ENCODE measurements at regions not wholly inside any gene's neighbourhood (a gene's known extent, or its start where the extent isn't known, plus 50 kb on each side); places are given as distances from the start of the nearest gene placed in this dataset.
A peak's percentile ranks its signal among the peaks of the same experiment; 100 is the strongest.

DNA sequence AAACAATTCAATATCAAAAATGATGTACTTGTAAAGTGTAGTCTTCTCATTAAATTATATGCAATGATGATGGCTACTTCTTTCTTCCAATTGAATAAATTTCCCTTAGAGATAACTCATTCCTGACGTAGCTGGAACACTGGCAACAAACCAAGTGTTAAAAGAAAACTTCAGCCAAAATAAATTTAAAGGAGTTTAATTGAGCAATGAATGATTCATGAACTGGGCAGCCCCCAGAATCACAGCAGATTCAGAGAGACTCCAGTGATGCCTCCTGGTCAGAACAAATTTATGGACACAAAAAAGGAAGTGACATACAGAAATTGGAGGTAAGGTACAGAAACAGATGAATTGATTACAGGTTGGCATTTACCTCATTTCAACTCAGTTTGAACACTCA, 276.5 kb downstream of the DSC3 start:
- no peaks in the 10 kb centered on the region for H3K27me3 ChIP-seq
- TF ChIP-seq, protein P1, sequence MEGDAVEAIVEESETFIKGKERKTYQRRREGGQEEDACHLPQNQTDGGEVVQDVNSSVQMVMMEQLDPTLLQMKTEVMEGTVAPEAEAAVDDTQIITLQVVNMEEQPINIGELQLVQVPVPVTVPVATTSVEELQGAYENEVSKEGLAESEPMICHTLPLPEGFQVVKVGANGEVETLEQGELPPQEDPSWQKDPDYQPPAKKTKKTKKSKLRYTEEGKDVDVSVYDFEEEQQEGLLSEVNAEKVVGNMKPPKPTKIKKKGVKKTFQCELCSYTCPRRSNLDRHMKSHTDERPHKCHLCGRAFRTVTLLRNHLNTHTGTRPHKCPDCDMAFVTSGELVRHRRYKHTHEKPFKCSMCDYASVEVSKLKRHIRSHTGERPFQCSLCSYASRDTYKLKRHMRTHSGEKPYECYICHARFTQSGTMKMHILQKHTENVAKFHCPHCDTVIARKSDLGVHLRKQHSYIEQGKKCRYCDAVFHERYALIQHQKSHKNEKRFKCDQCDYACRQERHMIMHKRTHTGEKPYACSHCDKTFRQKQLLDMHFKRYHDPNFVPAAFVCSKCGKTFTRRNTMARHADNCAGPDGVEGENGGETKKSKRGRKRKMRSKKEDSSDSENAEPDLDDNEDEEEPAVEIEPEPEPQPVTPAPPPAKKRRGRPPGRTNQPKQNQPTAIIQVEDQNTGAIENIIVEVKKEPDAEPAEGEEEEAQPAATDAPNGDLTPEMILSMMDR (IDR thresholded peaks at IDR 0.05; ENCODE audit: low read depth, low read length): no peak
- H3K36me3 ChIP-seq: no peaks in the 10 kb centered on the region
- no peak overlapping the region for H3K27ac ChIP-seq
- DNase-seq (ENCODE audit: low read depth in 1 of 2, low spot score in 1 of 2): no peak
- H3K4me1 ChIP-seq (ENCODE audit: low read depth): peaks cover 5% of the 10 kb centered on the region
- no peaks in the 10 kb centered on the region for H3K9me3 ChIP-seq (ENCODE audit: low read depth)
- no peak overlapping the region for H3K4me3 ChIP-seq

DNA sequence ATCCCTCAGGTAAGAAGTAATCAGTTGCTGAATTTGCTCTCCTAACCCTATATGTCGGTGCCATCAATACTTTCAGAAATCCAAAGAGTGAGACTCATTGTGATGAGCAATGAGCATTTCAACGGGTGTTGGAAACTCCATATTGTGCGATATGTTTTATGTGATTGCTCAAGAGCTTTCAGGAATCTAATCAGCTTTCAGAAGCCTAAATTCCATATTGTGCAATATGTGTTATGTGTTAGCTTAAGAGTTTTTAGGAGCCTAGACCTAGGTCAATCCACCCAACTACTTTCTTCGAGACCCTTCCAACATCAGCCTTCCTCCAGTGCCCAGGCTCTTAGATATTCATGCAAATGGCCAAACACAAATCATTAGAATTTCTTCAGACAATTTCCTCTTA, 277.3 kb downstream of the DSC3 start:
- no peak for DNase-seq (ENCODE audit: low read depth in 1 of 2, low spot score in 1 of 2)
- Histone ChIP-seq H3K27ac (no peak overlapping the region), H3K4me3 (no peak overlapping the region), H3K9me3 (ENCODE audit: low read depth) (no peaks in the 10 kb centered on the region), H3K27me3 (no peaks in the 10 kb centered on the region), H3K4me1 (ENCODE audit: low read depth) (peaks cover 5% of the 10 kb centered on the region), H3K36me3 (no peaks in the 10 kb centered on the region)
- TF ChIP-seq, protein P1 (IDR thresholded peaks at IDR 0.05; ENCODE audit: low read depth, low read length): no peak

DNA sequence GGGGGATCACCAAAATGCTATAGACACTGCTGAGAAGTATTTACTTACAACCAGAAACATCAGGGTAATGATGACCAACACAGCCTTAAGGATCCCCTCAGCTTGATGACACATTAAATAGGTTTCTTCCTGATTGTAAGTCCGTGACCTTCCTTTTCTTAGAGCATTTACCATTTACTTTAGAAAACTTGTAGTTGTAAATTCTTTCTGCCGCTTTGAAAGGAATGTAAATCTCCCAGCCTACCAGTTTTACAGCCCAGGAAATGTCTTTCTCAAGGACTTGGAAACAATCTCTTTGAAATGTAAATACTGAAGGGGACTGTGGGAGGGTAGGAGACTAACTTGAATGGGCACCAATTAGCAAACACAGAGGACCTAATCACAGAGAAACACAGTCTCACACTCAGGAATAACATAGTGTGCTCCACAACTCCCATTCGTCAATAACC, 278.6 kb downstream of the DSC3 start:
- Histone ChIP-seq H3K9me3 (ENCODE audit: low read depth) (no peaks in the 10 kb centered on the region), H3K27me3 (no peaks in the 10 kb centered on the region), H3K36me3 (no peaks in the 10 kb centered on the region), H3K4me1 (ENCODE audit: low read depth) (peaks cover 5% of the 10 kb centered on the region), H3K4me3 (no peak overlapping the region), H3K27ac (no peak overlapping the region)
- TF ChIP-seq, protein P1 (IDR thresholded peaks at IDR 0.05; ENCODE audit: low read depth, low read length): no peak
- DNase-seq (ENCODE audit: low read depth in 1 of 2, low spot score in 1 of 2): peak in 1 of 2 donors; percentile 2

DNA sequence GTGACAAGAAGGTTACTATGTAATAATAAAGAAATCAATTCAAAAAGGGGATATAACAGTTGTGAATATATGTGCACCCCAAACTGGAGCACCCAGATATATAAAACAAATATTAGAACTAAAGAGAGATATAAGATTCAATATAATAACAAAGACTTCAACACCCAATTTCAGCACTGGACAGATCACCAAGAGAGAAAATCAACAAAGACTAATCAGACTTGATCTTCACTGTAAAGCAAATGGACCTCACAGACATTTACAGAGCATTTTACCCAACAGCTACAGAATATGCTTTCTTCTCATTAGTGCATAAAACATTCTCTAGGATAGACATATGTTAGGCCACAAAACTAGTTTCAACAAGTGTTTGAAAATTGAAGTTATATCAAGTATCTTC, 287.7 kb downstream of the DSC3 start:
- TF ChIP-seq, protein P1 (IDR thresholded peaks at IDR 0.05; ENCODE audit: low read depth, low read length): no peak
- Histone ChIP-seq H3K9me3 (ENCODE audit: low read depth) (no peaks in the 10 kb centered on the region), H3K4me3 (no peak overlapping the region)

DNA sequence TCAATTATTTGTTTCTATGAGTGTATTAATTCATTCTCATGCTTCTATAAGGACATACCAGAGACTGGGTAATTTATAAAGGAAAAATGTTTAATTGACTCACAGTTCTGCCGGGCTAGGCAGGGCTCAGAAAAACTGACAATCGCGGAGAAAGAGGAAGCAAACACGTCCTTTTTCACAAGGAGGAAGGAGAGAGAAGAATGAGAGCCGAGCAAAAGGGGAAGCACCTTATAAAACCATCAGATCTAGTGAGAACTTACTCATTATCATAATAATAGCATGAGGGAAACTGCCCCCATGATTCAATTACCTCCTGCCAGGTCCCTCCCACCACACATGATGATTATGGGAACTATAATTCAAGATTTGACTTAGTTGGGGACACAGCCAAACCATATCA, 294.0 kb downstream of the DSC3 start:
- Histone ChIP-seq H3K9me3 (ENCODE audit: low read depth) (no peaks in the 10 kb centered on the region), H3K4me3 (no peak overlapping the region), H3K27ac (no peak overlapping the region), H3K27me3 (no peaks in the 10 kb centered on the region), H3K4me1 (ENCODE audit: low read depth) (no peaks in the 10 kb centered on the region), H3K36me3 (no peaks in the 10 kb centered on the region)
- no peak for DNase-seq (ENCODE audit: low read depth in 1 of 2, low spot score in 1 of 2)
- TF ChIP-seq, protein P1 (IDR thresholded peaks at IDR 0.05; ENCODE audit: low read depth, low read length): no peak

More for the DNA sequence above, 287.7 kb downstream of the DSC3 start:
- H3K36me3 ChIP-seq: no peaks in the 10 kb centered on the region
- H3K27ac ChIP-seq: no peak overlapping the region
- H3K4me1 ChIP-seq (ENCODE audit: low read depth): no peaks in the 10 kb centered on the region
- no peak for DNase-seq (ENCODE audit: low read depth in 1 of 2, low spot score in 1 of 2)
- no peaks in the 10 kb centered on the region for H3K27me3 ChIP-seq

DNA sequence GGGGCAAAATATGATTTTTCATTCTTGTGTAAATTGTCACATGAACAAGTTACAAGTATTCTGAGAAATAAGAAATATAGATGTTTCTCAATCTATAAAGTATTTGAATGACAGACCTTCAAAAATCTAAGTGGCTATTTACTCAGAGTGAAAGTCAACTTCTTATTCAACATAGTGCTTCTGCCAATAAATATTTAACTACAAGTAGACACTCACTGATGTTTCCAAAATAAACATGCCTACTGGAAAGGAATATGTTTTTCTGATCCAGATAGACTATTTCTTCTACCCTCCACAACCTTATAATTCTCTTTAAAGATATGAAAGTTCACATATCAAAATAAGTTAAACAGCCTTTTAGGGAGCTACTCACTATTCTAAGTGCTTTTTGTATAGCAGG, 296.3 kb downstream of the DSC3 start:
- Histone ChIP-seq H3K9me3 (ENCODE audit: low read depth) (no peaks in the 10 kb centered on the region), H3K4me3 (no peak overlapping the region), H3K36me3 (no peaks in the 10 kb centered on the region), H3K4me1 (ENCODE audit: low read depth) (no peaks in the 10 kb centered on the region), H3K27ac (no peak overlapping the region), H3K27me3 (no peaks in the 10 kb centered on the region)
- TF ChIP-seq, protein P1 (IDR thresholded peaks at IDR 0.05; ENCODE audit: low read depth, low read length): no peak
- DNase-seq (ENCODE audit: low read depth in 1 of 2, low spot score in 1 of 2): no peak
